HG03575 (cell line): ENCODE measurements at regions not wholly inside any gene's neighbourhood (a gene's known extent, or its start where the extent isn't known, plus 50 kb on each side); places are given as distances from the start of the nearest gene placed in this dataset.

Experiments used
- ATAC-seq: cut with Tn5 transposase; IDR thresholded peaks from one replicate; pipeline ENCODE4 v1.9.1; 2021; ENCODE audit not compliant: unreplicated experiment, insufficient number of reproducible peaks, low FRiP score; ENCODE audit errors: extremely low read depth

DNA sequence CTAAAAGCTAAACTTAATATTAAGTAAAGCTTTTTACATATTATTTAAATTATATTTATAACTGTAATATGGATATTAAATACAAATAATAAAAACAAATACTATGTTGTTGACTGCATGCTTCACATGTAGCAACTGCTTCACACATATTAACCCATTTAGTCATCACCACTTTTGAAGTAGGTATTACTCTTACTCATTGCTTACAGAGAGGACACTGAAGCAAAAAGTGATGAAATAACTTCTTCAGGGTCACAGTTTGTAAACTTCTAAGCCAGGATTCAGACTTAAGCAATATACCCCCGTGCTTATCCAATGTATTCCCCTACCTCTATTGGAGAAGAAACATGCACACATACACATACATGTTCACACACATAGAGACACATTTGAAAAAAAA lies 166.6 kb downstream of the DKK2 start:
- ATAC-seq, result no peak

DNA sequence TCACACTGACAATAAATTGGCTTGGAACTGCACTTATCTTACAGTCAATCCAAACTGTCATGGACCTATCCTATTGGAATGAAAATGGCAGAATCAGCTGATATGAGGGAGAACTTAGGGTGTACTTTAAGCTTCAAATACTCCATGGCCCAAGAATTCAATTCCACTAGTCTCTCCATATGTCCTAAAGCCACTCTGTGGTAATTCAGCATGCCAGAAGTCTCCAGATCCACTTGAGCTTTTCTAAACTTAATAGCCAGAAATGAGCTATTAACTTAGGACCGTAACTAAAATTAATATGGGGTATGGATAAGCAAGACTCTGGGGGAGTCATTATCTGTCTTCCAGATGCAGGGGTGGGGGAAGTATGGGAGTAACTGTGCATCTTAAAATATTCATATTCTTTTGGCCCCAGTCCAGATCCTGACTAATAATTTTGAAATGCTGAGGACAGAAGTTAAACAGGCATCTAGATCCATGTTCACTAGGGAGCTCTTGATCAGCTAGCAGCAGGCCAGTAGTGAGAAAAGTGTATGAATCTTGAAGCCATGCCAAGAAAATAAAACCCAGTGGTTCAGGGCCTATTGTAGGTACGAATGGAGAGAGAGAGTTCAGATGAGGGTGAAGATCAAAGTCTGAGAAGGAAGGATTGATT lies 167.6 kb downstream of the DKK2 start:
- no peak for ATAC-seq

DNA sequence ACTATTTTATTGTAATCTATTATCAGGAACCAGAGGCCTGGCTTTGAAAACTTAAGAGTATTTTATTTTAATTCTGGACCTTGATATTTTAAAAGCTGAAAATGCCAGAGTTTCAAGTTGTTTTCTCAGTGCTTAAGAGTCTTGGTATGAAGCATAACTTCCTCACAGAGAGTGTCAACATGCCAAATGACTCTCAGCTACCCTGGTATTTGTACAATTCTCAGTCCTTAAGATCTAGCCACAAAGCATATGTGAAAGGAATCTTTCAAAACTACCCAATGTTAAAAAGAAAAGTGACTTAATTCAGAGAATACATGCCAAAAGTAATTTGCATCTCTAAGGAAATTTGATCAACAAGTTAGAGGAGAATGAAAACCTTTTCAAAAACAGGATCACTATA lies 171.9 kb downstream of the DKK2 start:
- ATAC-seq, result no peak

DNA sequence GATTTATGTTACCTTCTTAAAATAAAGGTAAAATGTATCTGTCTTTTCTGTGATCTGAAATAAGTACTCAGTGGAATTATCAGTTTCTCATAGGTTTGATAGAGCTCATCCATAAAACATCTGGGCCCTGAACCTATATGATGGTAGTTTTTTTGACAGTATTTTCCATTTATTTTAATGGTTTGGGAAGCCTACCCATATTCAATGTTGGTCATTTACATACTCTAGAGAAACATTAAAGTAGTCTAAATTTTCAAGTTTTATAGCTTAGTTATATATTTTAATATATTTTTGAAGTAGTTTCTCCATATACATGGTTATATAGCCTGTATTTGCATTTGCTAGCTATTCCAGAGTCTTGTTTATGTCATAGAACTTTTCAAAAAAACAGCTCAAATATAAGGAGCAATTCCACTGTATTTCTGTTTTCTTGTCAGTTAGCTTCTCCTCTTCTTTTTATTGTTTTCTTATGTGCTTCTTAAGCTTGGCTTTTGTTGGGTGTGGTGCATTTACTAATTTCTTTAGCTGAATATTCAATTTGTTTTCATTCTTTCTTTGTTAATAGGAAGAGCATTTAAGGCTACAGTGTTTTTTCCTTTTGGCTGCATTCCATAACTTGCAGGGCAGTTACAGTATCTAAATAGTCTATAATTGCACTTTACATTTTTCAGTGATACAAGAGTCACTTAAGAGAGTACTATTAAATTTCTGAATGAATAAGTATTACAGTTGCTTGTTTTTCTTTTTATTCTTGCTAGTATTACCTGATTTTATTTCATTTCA lies 181.4 kb downstream of the DKK2 start:
- no peak for ATAC-seq

DNA sequence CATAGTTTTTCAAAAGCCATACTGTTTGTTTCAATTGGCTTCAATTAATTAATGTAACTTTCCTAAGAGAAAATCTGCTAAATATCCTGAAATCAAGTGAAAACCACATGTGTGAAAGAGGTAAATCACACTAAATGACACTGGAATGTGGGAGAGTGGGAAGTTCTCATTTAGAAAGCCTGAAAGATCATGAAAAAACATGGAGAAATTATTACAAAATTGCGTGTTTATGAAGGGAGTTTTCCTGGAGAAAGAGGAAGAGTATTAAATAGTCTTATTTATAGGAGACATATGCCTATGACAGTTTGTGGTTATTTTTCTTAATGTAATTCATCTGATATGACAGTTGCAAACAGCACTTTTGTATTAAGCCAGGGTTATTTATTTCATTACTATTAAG lies 183.7 kb downstream of the DKK2 start:
- ATAC-seq, result no peak

DNA sequence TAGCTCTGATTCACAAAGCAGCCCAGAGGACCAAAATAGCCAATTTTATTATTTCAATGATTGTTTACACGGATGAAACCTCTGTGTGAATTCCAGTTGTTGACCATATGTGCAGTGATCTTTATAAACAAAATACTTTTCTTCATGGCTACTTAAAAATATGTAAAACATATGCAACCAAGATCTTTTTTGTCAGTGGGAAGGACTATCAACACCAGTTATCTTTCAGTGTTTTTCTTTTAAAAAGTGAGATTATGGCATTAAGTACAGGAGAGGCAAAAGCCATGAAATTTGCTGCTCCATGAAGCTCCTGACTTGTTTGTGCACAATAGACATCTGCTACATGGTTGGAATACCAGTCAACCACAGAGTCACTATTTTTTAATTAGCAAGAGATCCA lies 184.4 kb downstream of the DKK2 start:
- ATAC-seq, result no peak

DNA sequence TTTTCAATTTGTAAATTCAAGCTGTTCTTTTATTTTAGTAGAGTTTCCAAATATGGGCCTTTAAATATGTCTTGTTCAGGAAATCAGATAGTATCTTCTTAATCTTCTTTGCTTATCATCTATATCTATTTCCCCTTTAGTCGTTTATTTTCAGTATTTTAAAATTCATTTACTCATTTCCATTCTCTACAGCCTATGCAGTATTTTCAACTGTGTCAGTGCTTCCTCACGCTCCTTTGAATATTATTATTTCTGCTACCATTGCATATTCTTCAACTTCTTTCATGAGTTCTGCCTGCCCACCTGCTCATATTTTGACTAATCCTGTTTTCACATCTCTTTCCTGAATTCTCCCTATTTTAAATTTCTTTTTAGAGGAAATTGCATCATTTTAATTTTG lies 185.4 kb downstream of the DKK2 start:
- no peak for ATAC-seq

DNA sequence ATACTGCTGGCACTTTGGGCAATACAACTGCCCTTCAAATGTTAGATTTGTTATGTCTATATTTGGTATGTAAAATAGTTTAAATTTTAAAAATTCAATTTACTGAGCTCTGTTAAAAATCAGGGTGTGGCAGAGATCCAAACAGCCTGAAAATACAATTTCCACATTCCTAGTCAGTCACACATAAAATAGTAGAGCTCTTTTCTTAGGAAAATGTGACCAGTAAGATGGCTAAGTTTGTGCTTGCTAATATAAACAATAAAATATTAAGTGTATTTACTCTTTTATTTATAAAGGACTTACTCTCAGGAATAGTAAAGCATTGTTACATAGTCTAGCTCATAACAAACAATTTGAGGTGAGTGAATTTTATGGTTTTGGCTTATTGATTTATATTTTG lies 200.2 kb downstream of the DKK2 start:
- ATAC-seq, result no peak

DNA sequence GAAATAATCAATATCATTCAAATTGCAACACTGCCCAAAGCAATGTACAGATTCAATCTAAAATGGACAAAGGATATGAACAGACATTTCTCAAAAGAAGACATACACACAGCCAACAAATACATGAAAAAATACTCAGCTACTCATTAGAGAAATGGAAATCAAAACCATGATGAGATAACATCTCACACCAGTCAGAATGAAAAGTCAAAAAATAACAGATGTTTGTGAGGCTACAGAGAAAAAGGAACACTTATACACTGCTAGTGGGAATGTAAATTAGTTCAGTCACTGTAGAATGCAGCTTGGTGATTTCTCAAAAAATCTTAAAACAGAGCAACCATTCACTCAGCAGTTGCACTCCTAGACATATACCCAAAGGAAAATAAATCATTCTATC lies 205.2 kb downstream of the DKK2 start:
- no peak for ATAC-seq

DNA sequence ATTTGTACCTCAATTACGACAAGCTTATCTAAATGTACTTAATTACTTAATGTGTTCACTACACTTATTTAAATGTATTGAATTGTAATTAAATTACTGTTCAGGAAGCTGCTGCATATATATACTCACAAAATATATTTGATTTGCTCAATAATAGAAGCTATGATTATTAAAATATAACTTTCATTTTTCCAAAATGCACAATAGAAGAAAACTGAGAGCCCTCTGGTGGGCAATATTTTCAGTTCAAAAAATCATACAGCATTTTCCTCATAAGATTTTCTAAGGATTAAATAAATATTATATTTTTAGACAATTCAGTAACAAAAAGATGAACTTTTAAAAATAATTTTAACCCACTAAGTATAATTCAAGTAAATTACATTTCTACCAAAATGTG lies 217.3 kb downstream of the DKK2 start:
- no peak for ATAC-seq

DNA sequence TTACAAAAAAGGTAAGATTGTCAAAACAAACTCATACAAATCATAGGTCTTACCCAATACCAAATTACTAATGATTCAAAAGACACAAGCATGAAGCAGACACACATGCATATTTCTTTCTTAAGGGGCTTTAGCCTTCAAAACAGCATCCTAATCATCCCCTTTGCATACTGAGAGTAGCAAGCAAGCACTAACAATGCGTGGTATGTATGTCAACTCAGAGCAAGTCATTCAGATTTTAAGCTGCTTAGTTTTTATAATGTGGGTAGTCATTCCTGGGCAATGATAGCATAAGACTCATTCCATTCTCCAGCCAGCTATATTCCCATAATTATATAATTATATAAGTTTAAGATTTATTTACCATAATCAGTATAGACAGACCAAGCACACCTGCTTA lies 219.6 kb downstream of the DKK2 start:
- no peak for ATAC-seq

DNA sequence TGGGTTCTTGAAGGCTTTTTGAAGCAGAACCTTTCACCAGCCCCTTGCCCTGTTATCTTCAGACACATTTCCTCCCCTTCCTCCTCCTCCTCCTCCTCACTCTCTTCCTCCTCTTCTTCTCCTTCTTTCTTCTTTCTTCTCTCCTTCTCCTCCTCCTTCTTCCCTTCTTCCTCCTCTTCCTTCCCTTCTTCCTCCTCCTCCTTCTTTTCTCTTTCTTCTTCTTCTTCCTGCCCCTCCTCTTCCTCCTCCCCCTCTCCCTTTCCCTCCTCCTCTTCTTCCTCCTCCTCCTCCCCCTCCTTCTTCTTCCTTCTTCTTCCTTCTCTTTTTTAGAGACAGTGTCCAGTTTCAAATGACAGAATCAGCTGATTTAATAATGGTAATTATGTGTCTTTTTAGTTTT lies 226.0 kb downstream of the DKK2 start:
- ATAC-seq, result no peak

DNA sequence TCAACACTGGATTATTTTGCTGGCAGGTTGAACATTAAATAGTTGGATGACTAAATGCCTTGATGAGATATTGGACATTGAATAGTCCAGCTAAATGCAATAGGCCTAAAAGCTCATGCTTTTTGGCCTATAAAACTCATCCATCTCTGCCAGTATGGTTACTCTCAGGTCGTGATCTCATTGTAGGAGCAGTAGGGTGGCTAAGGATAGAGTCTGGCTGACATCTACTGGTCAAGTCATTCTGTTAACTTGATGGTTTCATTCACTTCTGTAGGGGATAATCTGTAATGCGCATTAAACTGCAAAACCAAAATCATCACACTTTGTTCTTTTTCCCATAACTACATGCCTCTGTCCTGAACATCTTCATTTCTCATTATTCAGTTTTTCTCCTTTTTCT lies 227.0 kb downstream of the DKK2 start:
- ATAC-seq, result no peak

DNA sequence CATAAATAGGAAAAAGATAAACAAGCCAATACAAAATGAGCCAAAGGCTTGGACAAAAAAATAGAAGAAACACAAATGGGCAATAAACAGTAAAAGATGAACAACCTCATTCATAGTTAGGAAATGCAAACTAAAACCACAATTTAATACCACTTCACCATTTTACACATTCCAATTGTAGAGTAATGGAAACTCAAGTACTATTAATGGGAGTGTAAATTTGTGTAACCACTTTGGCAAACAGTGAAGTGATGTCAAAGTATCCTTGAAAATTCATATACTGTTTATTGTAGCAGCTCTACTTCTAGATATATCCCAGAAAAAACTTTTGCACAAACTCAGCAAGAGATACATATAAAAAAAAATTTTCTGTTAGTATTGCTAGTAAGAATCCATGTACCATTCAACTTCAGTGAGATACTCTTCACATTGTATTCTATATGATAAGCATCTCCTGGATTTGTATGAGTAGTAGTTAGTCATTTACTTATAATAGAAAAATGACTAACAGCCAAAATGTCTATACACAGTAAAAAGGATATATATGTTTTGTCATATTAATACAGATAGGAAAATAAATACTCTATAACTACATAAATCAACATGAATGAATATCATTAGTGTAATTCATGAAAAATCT lies 229.8 kb downstream of the DKK2 start:
- ATAC-seq, result no peak

DNA sequence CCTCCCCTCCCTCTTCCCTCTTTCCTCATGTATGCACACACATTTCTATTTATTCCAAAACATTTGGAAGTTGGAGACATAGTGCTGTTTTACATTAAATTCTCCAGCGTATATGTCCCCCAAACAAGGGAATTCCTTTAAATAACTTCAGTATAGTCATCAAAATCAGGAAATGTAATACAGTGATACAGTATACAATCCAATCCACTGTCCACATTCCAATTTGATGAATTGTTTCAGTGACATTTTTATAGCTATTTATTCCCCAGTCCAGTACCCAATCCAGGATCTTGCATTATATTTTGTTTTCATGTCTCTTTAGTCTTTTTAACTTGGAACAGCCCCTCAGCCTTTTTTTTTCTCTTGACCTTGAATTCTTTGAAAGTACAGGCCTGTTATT lies 233.0 kb downstream of the DKK2 start:
- ATAC-seq, result no peak

DNA sequence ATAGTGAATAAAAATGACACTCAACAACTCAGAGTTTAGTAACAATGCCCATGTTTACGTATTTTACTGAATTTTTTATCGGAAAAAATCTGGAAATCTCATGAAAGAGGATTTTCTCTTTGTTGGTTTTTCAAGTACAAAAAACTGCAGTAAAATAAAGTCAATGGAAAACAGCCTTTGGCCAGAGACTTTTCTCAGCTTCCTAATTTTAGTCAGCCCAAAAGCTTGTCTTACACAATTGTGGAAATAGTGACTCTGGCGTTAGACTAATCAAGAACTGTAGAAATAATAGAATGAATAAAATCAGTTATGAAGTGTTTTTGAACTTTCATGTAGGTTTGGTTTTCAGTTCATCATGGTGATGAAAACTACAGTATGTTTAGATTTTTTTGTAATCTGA lies 234.7 kb downstream of the DKK2 start:
- no peak for ATAC-seq

DNA sequence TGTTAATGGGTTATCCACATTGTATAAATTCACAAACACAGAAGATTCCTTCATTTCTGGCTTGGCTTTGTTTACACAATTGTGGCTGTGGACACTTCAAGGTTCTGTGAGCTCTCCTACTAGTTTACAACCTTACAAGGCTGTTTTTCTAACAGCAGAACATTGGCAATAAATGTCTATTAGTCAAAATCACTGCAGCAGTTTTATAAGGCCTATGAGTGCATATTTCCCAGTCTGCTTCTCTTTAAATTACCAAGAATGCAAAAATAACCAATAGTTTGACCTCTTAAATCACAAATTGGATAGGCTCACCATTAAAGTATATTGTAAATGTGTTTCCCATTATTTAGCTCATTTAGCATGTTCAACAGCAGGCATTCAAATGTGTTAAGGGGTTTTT lies 239.2 kb downstream of the DKK2 start:
- no peak for ATAC-seq

DNA sequence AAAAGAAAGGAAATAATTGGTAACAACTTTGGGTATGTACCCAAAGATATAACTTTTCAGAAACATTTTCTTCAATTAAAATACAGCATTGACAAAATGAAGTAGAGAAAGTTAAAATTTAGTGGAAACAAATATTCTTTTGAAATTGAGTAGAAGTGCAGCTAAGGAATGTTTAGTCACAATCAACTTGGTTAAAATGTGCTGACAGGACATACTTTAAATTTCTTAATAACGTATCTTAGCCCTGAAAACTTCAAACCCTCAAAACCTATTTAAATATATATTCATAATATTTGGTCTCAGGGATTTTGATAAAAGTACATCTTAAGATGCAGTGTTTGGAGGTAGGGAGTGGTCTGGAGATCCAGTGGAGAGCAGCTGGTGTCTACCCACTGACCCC lies 240.8 kb downstream of the DKK2 start:
- no peak for ATAC-seq

DNA sequence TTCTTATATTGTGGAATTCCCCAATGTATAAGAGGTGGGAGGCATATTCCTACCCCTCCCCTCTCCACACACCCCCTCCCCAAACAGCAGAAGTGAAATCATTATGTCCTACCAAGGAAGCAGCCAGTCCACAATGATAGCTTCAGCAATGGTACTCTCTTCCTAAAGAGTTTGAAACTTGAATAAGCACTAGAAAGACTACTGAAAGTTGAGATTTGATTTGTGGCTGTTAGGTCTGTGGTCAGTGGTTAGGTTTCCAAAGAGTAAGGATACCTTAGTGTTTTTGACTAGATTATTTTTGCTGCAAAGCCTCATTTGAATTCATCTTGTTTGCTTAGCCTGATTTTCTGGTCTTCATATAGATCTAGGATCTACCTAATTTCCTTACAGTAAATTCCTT lies 242.2 kb downstream of the DKK2 start:
- no peak for ATAC-seq

DNA sequence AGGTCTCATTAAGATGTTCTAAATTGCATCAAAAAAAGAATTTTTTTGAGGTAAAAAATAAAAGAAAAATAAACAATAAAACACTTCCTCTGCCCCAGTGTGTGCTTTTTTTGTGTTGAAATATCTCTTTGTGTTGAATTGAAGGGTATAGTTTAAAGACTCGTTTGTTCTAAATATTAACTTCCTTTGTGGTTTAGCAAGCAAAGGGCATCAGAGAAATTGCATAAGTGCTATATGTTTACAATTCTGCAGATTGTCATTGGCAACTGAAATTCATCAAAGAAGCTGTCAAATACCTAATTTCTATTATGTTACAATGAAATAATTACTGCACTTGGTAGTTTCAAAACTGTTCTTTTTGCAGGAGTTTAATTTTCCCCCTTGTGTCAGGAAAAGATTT lies 260.5 kb downstream of the DKK2 start:
- no peak for ATAC-seq
